Ishikawa (cell line): ENCODE measurements at regions not wholly inside any gene's neighbourhood (a gene's known extent, or its start where the extent isn't known, plus 50 kb on each side); places are given as distances from the start of the nearest gene placed in this dataset.

Experiments used
- CEBPB ChIP-seq: IDR thresholded peaks from 2 replicates; pipeline ENCODE4 v1.6.1; 2012
- CREB1 ChIP-seq: IDR thresholded peaks from 2 replicates; pipeline ENCODE4 v1.6.1; 2012; ENCODE audit warnings: low read depth
- EGR1 ChIP-seq: IDR thresholded peaks from 2 replicates; pipeline ENCODE4 v1.6.1; 2012
- EP300 ChIP-seq: IDR thresholded peaks from 2 replicates; pipeline ENCODE4 v1.6.1; 2012; ENCODE audit warnings: borderline replicate concordance
- FOXM1 ChIP-seq: IDR thresholded peaks from 2 replicates; pipeline ENCODE4 v1.6.1; 2012; ENCODE audit warnings: low read depth, borderline replicate concordance
- NFIC ChIP-seq: IDR thresholded peaks from 2 replicates; pipeline ENCODE4 v1.6.1; 2012
- RAD21 ChIP-seq: IDR thresholded peaks from 2 replicates; pipeline ENCODE4 v1.6.1; 2012; ENCODE audit warnings: low read depth
- REST ChIP-seq: IDR thresholded peaks from 2 replicates; pipeline ENCODE4 v1.6.1; 2012; ENCODE audit warnings: low read depth, mild to moderate bottlenecking
- TAF1 ChIP-seq: IDR thresholded peaks from 2 replicates; pipeline ENCODE4 v1.6.1; 2012; ENCODE audit warnings: low read depth, mild to moderate bottlenecking
- TCF12 ChIP-seq: IDR thresholded peaks from 2 replicates; pipeline ENCODE4 v1.6.1; 2012; ENCODE audit warnings: low read depth
- TEAD4 ChIP-seq: IDR thresholded peaks from 2 replicates; pipeline ENCODE4 v1.6.1; 2012
- YY1 ChIP-seq: IDR thresholded peaks from 2 replicates; pipeline ENCODE4 v1.6.1; 2012; ENCODE audit warnings: low read depth
- ZBTB7A ChIP-seq: IDR thresholded peaks from 2 replicates; pipeline ENCODE4 v1.6.1; 2012; ENCODE audit warnings: low read depth
- TF ChIP-seq, protein P1 (sequence below): IDR thresholded peaks from 2 replicates; pipeline ENCODE4 v1.6.1; 2012
- TF ChIP-seq, protein P2 (sequence below): IDR thresholded peaks from 2 replicates; pipeline ENCODE4 v1.6.1; 2012

- TF ChIP-seq TCF12 (no peak), TEAD4 (no peak), NFIC (no peak), EGR1 (no peak), YY1 (no peak), CEBPB (no peak), TAF1 (no peak), RAD21 (peak; percentile 4; the same call in 1 of the 2 replicates)
These were observed 244.3 kb downstream of the GPAT3 start for GRCh38 chr4:83780053-83780733.

DNA sequence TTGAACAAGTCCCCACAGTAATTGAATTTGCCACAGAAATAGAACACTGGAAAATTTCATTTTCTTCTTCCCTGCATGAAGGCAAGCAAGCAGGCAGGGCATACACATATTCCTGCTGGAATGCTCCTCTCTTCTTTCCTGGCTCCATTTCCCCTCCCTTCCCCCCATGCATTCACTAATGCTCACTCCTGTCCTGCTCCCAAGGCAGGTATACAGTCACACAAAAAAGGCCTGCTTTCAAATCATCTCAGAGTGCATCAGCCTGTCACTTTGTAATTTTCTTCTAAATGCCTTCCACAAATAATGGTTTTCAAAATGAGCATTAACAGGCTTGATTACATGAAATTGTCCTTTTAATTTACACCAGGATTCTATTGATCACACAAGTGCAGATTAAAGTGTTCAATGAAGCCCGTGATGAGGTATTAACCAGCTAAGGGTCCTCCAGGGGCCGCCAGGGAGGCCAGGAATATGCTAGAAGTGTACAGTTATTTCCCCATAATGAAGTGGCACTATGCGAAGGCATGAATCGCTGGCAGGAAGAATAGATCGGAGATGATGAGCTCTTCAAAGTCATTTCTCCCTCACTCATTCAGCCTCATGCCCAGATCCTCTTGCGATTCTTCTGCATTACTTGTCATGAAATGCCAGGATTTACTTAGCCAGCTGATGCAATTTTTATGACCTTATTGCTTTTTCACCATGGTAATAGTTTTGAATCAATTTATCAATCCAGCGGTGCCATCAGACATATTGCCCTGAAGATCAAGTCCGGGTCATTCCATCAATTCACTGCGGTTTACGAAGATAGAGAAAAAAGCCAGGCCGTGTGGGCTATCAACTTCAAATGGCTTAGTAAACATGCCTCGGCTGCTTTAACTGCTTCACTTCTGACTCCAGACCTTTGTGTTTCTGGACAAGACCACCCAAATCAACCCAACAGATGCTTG, 243.5 kb downstream of the GPAT3 start:
- TF ChIP-seq EP300 (no peak), YY1 (no peak), RAD21 (no peak), NFIC (no peak), TAF1 (no peak), EGR1 (no peak), CREB1 (no peak), FOXM1 (no peak), TCF12 (no peak), TEAD4 (no peak), ZBTB7A (no peak), CEBPB (no peak), REST (no peak)
- TF ChIP-seq, protein P1, sequence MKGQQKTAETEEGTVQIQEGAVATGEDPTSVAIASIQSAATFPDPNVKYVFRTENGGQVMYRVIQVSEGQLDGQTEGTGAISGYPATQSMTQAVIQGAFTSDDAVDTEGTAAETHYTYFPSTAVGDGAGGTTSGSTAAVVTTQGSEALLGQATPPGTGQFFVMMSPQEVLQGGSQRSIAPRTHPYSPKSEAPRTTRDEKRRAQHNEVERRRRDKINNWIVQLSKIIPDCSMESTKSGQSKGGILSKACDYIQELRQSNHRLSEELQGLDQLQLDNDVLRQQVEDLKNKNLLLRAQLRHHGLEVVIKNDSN = no peak
- TF ChIP-seq, protein P2, sequence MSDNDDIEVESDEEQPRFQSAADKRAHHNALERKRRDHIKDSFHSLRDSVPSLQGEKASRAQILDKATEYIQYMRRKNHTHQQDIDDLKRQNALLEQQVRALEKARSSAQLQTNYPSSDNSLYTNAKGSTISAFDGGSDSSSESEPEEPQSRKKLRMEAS = no peak

DNA sequence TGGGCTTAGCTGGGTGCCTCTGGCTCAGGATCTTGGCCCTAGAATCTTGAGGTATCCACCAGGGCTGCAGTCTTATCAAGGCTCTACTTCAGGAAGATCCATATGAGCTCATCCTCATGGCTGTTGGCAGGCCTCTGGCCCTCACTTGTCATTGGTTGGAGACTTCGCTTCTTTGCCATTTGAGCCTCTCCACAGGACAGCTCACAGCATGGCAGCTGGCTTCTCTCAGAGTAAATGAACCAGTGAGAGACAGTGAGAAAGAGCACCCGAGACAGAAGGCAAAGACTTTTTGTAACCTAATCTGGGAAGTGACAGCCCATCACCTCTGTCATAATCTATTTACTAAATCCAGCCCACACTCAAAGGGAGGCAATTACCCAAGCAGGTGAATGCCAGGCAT, 236.8 kb downstream of the GPAT3 start:
- TF ChIP-seq CEBPB = no peak
- no peak for TF ChIP-seq TAF1
- TF ChIP-seq, protein P1 = no peak
- TF ChIP-seq YY1 = no peak
- TF ChIP-seq FOXM1 = no peak
- no peak for TF ChIP-seq EGR1
- no peak for TF ChIP-seq ZBTB7A
- no peak for TF ChIP-seq NFIC
- TF ChIP-seq CREB1 = no peak

- no peak for TF ChIP-seq NFIC
- TF ChIP-seq RAD21 = peak; percentile 72
- TF ChIP-seq EGR1 = no peak
- TF ChIP-seq YY1 = no peak
These were observed 235.3 kb downstream of the GPAT3 start for GRCh38 chr4:83771113-83771705.

- no peak for TF ChIP-seq NFIC
- no peak for TF ChIP-seq CREB1
- TF ChIP-seq REST = no peak
- no peak for TF ChIP-seq EGR1
- TF ChIP-seq, protein P2 = no peak
- no peak for TF ChIP-seq EP300
- no peak for TF ChIP-seq CEBPB
- no peak for TF ChIP-seq YY1
- no peak for TF ChIP-seq TAF1
- TF ChIP-seq TEAD4 = no peak
- no peak for TF ChIP-seq TCF12
- TF ChIP-seq, protein P1 = no peak
- TF ChIP-seq ZBTB7A = no peak
- TF ChIP-seq RAD21 = no peak
- TF ChIP-seq FOXM1 = no peak
These were observed 232.2 kb downstream of the GPAT3 start for GRCh38 chr4:83768146-83768545.
